H1 (cell line): ENCODE measurements at regions not wholly inside any gene's neighbourhood (a gene's known extent, or its start where the extent isn't known, plus 50 kb on each side); places are given as distances from the start of the nearest gene placed in this dataset.

Source experiments
- ASH2L ChIP-seq: fragments of 200-600, 300-600 bp; sonication (generic); IDR thresholded peaks from one replicate; pipeline ENCODE4 v1.7.1; 2017; ENCODE audit warnings: low read length
- CTBP2 ChIP-seq: IDR thresholded peaks from 2 replicates; pipeline ENCODE4 v1.7.0; 2011; ENCODE audit warnings: borderline replicate concordance, mild to moderate bottlenecking, moderate library complexity, mixed read lengths, low read length; ENCODE audit not compliant: insufficient read depth, insufficient read length
- FOSL1 ChIP-seq: IDR thresholded peaks from 2 replicates; pipeline ENCODE4 v1.6.1; 2011; ENCODE audit warnings: mild to moderate bottlenecking, low read depth, low read length, moderate library complexity; ENCODE audit not compliant: insufficient read depth
- HDAC2 ChIP-seq, 2 experiments: fragments of 300-600 bp in 1 of 2; sonication (generic) in 1 of 2; IDR thresholded peaks; 2 replicates each; pipeline ENCODE4 v1.6.1; 2011 to 2012; ENCODE audit warnings: low read depth in 2 of 2, low read length in 2 of 2, mild to moderate bottlenecking in 2 of 2, moderate library complexity in 2 of 2, borderline replicate concordance in 1 of 2, inconsistent platforms in 1 of 2
- MAFK ChIP-seq: IDR thresholded peaks from 2 replicates; pipeline ENCODE4 v1.6.1; 2012; ENCODE audit warnings: low read depth, mild to moderate bottlenecking, improper control_type of control experiment, low read length
- POLR2A ChIP-seq, 2 experiments: IDR thresholded peaks; 1 replicate in 1 of 2; 2 replicates in 1 of 2; pipeline ENCODE4 v1.6.1; 2011; ENCODE audit warnings: low read depth in 2 of 2, low read length in 2 of 2, mild to moderate bottlenecking in 2 of 2; ENCODE audit errors: control extremely low read depth in 1 of 2
- RAD21 ChIP-seq, 2 experiments: IDR thresholded peaks in 1 of 2; conservative IDR thresholded peaks in 1 of 2; 2 replicates each; pipeline ENCODE4 v1.6.1; 2011; ENCODE audit warnings: low read depth in 2 of 2, low read length in 2 of 2, improper control_type of control experiment in 1 of 2, inconsistent platforms in 1 of 2, mild to moderate bottlenecking in 1 of 2, moderate library complexity in 1 of 2
- SRF ChIP-seq: IDR thresholded peaks from 2 replicates; pipeline ENCODE4 v1.6.1; 2011; ENCODE audit warnings: mild to moderate bottlenecking, low read depth, low read length, moderate library complexity
- TF ChIP-seq, protein P1 (sequence below): fragments of 300-600 bp; sonication (generic); IDR thresholded peaks from 2 replicates; pipeline ENCODE4 v1.7.1; 2012; ENCODE audit warnings: low read length, moderate library complexity, mild to moderate bottlenecking, inconsistent platforms; ENCODE audit not compliant: insufficient replicate concordance

GRCh38 chr16:56057151-56057550 is 134.1 kb upstream of the GNAO1 start (continued):
- TF ChIP-seq, protein P1, sequence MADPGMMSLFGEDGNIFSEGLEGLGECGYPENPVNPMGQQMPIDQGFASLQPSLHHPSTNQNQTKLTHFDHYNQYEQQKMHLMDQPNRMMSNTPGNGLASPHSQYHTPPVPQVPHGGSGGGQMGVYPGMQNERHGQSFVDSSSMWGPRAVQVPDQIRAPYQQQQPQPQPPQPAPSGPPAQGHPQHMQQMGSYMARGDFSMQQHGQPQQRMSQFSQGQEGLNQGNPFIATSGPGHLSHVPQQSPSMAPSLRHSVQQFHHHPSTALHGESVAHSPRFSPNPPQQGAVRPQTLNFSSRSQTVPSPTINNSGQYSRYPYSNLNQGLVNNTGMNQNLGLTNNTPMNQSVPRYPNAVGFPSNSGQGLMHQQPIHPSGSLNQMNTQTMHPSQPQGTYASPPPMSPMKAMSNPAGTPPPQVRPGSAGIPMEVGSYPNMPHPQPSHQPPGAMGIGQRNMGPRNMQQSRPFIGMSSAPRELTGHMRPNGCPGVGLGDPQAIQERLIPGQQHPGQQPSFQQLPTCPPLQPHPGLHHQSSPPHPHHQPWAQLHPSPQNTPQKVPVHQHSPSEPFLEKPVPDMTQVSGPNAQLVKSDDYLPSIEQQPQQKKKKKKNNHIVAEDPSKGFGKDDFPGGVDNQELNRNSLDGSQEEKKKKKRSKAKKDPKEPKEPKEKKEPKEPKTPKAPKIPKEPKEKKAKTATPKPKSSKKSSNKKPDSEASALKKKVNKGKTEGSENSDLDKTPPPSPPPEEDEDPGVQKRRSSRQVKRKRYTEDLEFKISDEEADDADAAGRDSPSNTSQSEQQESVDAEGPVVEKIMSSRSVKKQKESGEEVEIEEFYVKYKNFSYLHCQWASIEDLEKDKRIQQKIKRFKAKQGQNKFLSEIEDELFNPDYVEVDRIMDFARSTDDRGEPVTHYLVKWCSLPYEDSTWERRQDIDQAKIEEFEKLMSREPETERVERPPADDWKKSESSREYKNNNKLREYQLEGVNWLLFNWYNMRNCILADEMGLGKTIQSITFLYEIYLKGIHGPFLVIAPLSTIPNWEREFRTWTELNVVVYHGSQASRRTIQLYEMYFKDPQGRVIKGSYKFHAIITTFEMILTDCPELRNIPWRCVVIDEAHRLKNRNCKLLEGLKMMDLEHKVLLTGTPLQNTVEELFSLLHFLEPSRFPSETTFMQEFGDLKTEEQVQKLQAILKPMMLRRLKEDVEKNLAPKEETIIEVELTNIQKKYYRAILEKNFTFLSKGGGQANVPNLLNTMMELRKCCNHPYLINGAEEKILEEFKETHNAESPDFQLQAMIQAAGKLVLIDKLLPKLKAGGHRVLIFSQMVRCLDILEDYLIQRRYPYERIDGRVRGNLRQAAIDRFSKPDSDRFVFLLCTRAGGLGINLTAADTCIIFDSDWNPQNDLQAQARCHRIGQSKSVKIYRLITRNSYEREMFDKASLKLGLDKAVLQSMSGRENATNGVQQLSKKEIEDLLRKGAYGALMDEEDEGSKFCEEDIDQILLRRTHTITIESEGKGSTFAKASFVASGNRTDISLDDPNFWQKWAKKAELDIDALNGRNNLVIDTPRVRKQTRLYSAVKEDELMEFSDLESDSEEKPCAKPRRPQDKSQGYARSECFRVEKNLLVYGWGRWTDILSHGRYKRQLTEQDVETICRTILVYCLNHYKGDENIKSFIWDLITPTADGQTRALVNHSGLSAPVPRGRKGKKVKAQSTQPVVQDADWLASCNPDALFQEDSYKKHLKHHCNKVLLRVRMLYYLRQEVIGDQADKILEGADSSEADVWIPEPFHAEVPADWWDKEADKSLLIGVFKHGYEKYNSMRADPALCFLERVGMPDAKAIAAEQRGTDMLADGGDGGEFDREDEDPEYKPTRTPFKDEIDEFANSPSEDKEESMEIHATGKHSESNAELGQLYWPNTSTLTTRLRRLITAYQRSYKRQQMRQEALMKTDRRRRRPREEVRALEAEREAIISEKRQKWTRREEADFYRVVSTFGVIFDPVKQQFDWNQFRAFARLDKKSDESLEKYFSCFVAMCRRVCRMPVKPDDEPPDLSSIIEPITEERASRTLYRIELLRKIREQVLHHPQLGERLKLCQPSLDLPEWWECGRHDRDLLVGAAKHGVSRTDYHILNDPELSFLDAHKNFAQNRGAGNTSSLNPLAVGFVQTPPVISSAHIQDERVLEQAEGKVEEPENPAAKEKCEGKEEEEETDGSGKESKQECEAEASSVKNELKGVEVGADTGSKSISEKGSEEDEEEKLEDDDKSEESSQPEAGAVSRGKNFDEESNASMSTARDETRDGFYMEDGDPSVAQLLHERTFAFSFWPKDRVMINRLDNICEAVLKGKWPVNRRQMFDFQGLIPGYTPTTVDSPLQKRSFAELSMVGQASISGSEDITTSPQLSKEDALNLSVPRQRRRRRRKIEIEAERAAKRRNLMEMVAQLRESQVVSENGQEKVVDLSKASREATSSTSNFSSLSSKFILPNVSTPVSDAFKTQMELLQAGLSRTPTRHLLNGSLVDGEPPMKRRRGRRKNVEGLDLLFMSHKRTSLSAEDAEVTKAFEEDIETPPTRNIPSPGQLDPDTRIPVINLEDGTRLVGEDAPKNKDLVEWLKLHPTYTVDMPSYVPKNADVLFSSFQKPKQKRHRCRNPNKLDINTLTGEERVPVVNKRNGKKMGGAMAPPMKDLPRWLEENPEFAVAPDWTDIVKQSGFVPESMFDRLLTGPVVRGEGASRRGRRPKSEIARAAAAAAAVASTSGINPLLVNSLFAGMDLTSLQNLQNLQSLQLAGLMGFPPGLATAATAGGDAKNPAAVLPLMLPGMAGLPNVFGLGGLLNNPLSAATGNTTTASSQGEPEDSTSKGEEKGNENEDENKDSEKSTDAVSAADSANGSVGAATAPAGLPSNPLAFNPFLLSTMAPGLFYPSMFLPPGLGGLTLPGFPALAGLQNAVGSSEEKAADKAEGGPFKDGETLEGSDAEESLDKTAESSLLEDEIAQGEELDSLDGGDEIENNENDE, result no peak
- TF ChIP-seq FOSL1 (no peak), HDAC2 (IDR thresholded peaks at IDR 0.05; ENCODE audit: borderline replicate concordance in 1 of 2, low read depth in 2 of 2, low read length in 2 of 2) (no peak), ASH2L (no peak), MAFK (no peak), POLR2A (IDR thresholded peaks at IDR 0.05; ENCODE audit: control extremely low read depth in 1 of 2, low read depth in 2 of 2, low read length in 2 of 2) (no peak), RAD21 (IDR thresholded peaks at IDR 0.05 in 1 of 2, conservative IDR thresholded peaks at IDR 0.05 in 1 of 2; ENCODE audit: low read depth in 2 of 2, low read length in 2 of 2) (no peak), CTBP2 (no peak), SRF (no peak)
- TF ChIP-seq, all 59 proteins: peak for 0
